ENCODE measurements at regions not wholly inside any gene's neighbourhood (a gene's known extent, or its start where the extent isn't known, plus 50 kb on each side); places are given as distances from the start of the nearest gene placed in this dataset.

GRCh38 chr18:47689371-47689770 lies 241.1 kb downstream of the SMAD2 start:
- DNase-seq (ENCODE audit: low read depth in 1 of 2, low spot score in 1 of 2) = no peak
- H3K4me3 ChIP-seq = no peak overlapping the region
- no peaks in the 10 kb centered on the region for H3K4me1 ChIP-seq (ENCODE audit: low read depth)
- H3K27ac ChIP-seq = no peak overlapping the region
- no peaks in the 10 kb centered on the region for H3K9me3 ChIP-seq (ENCODE audit: low read depth)
- no peak for TF ChIP-seq CTCF (IDR thresholded peaks at IDR 0.05; ENCODE audit: low read depth, low read length)
- no peaks in the 10 kb centered on the region for H3K27me3 ChIP-seq
- no peaks in the 10 kb centered on the region for H3K36me3 ChIP-seq

GRCh38 chr18:47686806-47687205 lies 243.7 kb downstream of the SMAD2 start:
- no peak for DNase-seq (ENCODE audit: low read depth in 1 of 2, low spot score in 1 of 2)
- Histone ChIP-seq H3K4me3 (no peak overlapping the region), H3K9me3 (ENCODE audit: low read depth) (no peaks in the 10 kb centered on the region), H3K27me3 (no peaks in the 10 kb centered on the region), H3K36me3 (no peaks in the 10 kb centered on the region), H3K4me1 (ENCODE audit: low read depth) (no peaks in the 10 kb centered on the region), H3K27ac (no peak overlapping the region)
- TF ChIP-seq CTCF (IDR thresholded peaks at IDR 0.05; ENCODE audit: low read depth, low read length) = no peak

- Histone ChIP-seq H3K4me1 (ENCODE audit: low read depth) (no peaks in the 10 kb centered on the region), H3K27me3 (no peaks in the 10 kb centered on the region), H3K27ac (no peak overlapping the region), H3K9me3 (ENCODE audit: low read depth) (no peaks in the 10 kb centered on the region), H3K4me3 (no peak overlapping the region), H3K36me3 (no peaks in the 10 kb centered on the region)
- TF ChIP-seq CTCF (IDR thresholded peaks at IDR 0.05; ENCODE audit: low read depth, low read length) = no peak
- no peak for DNase-seq (ENCODE audit: low read depth in 1 of 2, low spot score in 1 of 2)
These were observed 246.7 kb downstream of the SMAD2 start for GRCh38 chr18:47683774-47684173.

GRCh38 chr18:47682876-47683275 lies 247.6 kb downstream of the SMAD2 start:
- no peak for DNase-seq (ENCODE audit: low read depth in 1 of 2, low spot score in 1 of 2)
- Histone ChIP-seq H3K4me3 (no peak overlapping the region), H3K27me3 (no peaks in the 10 kb centered on the region), H3K27ac (no peak overlapping the region), H3K9me3 (ENCODE audit: low read depth) (no peaks in the 10 kb centered on the region), H3K36me3 (no peaks in the 10 kb centered on the region), H3K4me1 (ENCODE audit: low read depth) (no peaks in the 10 kb centered on the region)
- TF ChIP-seq CTCF (IDR thresholded peaks at IDR 0.05; ENCODE audit: low read depth, low read length) = no peak

- Histone ChIP-seq H3K4me1 (ENCODE audit: low read depth) (no peaks in the 10 kb centered on the region), H3K36me3 (no peaks in the 10 kb centered on the region), H3K27ac (no peak overlapping the region), H3K4me3 (no peak overlapping the region), H3K27me3 (no peaks in the 10 kb centered on the region), H3K9me3 (ENCODE audit: low read depth) (no peaks in the 10 kb centered on the region)
- no peak for TF ChIP-seq CTCF (IDR thresholded peaks at IDR 0.05; ENCODE audit: low read depth, low read length)
- DNase-seq (ENCODE audit: low read depth in 1 of 2, low spot score in 1 of 2) = no peak
These were observed 250.0 kb downstream of the SMAD2 start for GRCh38 chr18:47680488-47680887.

- Histone ChIP-seq H3K27ac (no peak overlapping the region), H3K4me1 (ENCODE audit: low read depth) (no peaks in the 10 kb centered on the region), H3K4me3 (no peak overlapping the region), H3K36me3 (no peaks in the 10 kb centered on the region), H3K9me3 (ENCODE audit: low read depth) (no peaks in the 10 kb centered on the region), H3K27me3 (no peaks in the 10 kb centered on the region)
- no peak for TF ChIP-seq CTCF (IDR thresholded peaks at IDR 0.05; ENCODE audit: low read depth, low read length)
- no peak for DNase-seq (ENCODE audit: low read depth in 1 of 2, low spot score in 1 of 2)
These were observed 250.6 kb downstream of the SMAD2 start for GRCh38 chr18:47679864-47680263.
